ENCODE measurements at regions not wholly inside any gene's neighbourhood (a gene's known extent, or its start where the extent isn't known, plus 50 kb on each side); places are given as distances from the start of the nearest gene placed in this dataset.

DNA sequence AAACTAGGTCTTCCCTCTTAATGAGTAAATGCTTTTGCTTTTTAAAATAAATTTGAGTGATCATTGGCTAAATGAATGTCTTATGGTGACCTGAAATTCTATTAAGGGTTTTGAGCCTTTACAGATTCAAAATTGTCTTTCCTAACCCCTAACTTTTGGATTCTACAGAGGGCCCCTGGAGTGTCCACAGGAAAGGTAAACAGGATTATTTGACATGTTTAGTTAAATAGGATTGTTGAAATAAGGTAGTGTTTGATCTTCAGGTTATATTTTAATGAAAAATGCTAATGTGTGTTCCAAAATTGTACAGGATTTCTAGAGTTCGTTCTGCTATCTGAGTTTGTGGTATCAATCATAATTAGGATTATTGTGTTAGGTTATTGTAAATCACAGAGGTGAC lies 55.9 kb upstream of the GJB6 start:
- Mint-ChIP-seq H3K27ac (no peak overlapping the region), H3K4me1 (no peaks in the 10 kb centered on the region), H3K4me3 (no peak overlapping the region), H3K9me3 (peaks cover 52% of the 10 kb centered on the region), H3K36me3 (peaks cover 24% of the 10 kb centered on the region), H3K27me3 (ENCODE audit: low read depth) (peaks cover 4% of the 10 kb centered on the region; the same call in 1 of the 2 replicates)
- TF ChIP-seq TEAD4 (CRISPR knock-in tag; IDR thresholded peaks at IDR 0.05) (no peak), OVOL2 (CRISPR knock-in tag; IDR thresholded peaks at IDR 0.05; ENCODE audit: borderline replicate concordance) (no peak), RORB (CRISPR knock-in tag; IDR thresholded peaks at IDR 0.05) (no peak), FOXK1 (CRISPR knock-in tag; IDR thresholded peaks at IDR 0.05) (no peak), CREB1 (CRISPR knock-in tag; IDR thresholded peaks at IDR 0.05) (no peak), IRF2 (CRISPR knock-in tag; IDR thresholded peaks at IDR 0.05; ENCODE audit: borderline replicate concordance, low read depth) (no peak), ZNF121 (CRISPR knock-in tag; IDR thresholded peaks at IDR 0.05) (no peak), ESRRA (CRISPR knock-in tag; IDR thresholded peaks at IDR 0.05; ENCODE audit: borderline replicate concordance) (no peak), ATF1 (CRISPR knock-in tag; IDR thresholded peaks at IDR 0.05) (no peak)
- TF ChIP-seq, protein P1, sequence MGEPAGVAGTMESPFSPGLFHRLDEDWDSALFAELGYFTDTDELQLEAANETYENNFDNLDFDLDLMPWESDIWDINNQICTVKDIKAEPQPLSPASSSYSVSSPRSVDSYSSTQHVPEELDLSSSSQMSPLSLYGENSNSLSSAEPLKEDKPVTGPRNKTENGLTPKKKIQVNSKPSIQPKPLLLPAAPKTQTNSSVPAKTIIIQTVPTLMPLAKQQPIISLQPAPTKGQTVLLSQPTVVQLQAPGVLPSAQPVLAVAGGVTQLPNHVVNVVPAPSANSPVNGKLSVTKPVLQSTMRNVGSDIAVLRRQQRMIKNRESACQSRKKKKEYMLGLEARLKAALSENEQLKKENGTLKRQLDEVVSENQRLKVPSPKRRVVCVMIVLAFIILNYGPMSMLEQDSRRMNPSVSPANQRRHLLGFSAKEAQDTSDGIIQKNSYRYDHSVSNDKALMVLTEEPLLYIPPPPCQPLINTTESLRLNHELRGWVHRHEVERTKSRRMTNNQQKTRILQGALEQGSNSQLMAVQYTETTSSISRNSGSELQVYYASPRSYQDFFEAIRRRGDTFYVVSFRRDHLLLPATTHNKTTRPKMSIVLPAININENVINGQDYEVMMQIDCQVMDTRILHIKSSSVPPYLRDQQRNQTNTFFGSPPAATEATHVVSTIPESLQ (CRISPR knock-in tag; IDR thresholded peaks at IDR 0.05): no peak
- TF ChIP-seq, protein P2, sequence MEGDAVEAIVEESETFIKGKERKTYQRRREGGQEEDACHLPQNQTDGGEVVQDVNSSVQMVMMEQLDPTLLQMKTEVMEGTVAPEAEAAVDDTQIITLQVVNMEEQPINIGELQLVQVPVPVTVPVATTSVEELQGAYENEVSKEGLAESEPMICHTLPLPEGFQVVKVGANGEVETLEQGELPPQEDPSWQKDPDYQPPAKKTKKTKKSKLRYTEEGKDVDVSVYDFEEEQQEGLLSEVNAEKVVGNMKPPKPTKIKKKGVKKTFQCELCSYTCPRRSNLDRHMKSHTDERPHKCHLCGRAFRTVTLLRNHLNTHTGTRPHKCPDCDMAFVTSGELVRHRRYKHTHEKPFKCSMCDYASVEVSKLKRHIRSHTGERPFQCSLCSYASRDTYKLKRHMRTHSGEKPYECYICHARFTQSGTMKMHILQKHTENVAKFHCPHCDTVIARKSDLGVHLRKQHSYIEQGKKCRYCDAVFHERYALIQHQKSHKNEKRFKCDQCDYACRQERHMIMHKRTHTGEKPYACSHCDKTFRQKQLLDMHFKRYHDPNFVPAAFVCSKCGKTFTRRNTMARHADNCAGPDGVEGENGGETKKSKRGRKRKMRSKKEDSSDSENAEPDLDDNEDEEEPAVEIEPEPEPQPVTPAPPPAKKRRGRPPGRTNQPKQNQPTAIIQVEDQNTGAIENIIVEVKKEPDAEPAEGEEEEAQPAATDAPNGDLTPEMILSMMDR (IDR thresholded peaks at IDR 0.05): no peak
- TF ChIP-seq, protein P3, sequence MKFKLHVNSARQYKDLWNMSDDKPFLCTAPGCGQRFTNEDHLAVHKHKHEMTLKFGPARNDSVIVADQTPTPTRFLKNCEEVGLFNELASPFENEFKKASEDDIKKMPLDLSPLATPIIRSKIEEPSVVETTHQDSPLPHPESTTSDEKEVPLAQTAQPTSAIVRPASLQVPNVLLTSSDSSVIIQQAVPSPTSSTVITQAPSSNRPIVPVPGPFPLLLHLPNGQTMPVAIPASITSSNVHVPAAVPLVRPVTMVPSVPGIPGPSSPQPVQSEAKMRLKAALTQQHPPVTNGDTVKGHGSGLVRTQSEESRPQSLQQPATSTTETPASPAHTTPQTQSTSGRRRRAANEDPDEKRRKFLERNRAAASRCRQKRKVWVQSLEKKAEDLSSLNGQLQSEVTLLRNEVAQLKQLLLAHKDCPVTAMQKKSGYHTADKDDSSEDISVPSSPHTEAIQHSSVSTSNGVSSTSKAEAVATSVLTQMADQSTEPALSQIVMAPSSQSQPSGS (CRISPR knock-in tag; IDR thresholded peaks at IDR 0.05; ENCODE audit: borderline replicate concordance, low read depth): no peak
- ATAC-seq: no peak
- ChIA-PET CTCF (no interaction called here), POLR2A (no interaction called here)
- DNase-seq (ENCODE audit: low spot score): no peak

DNA sequence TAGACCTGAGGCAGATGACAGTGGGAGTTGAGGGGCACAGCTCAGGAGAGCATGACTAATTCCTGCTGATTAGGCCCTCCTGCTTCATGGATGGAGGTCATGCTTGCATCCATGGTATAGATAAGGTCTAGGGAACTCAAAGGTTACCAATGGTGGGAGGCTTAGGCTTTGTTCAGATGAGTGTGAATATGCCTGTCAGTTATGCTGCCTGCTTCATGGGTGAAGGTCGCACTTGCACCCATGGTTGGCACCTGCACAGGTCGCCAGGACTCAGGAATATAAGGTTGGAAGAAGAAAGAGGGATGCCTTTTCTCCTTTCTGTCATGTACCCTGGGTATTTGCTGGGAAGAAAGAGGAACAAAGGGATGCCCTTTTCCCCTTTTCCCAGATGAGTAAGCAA lies 53.4 kb upstream of the GJB6 start:
- DNase-seq (ENCODE audit: low spot score) (no peak), ATAC-seq (no peak)
- Mint-ChIP-seq H3K27me3 (ENCODE audit: low read depth) (peaks cover 4% of the 10 kb centered on the region; the same call in 1 of the 2 replicates), H3K36me3 (peaks cover 27% of the 10 kb centered on the region), H3K4me1 (no peaks in the 10 kb centered on the region), H3K27ac (no peak overlapping the region), H3K4me3 (no peak overlapping the region), H3K9me3 (peaks cover 53% of the 10 kb centered on the region)
- ChIA-PET POLR2A (no interaction called here), CTCF (no interaction called here)
- TF ChIP-seq, protein P4, sequence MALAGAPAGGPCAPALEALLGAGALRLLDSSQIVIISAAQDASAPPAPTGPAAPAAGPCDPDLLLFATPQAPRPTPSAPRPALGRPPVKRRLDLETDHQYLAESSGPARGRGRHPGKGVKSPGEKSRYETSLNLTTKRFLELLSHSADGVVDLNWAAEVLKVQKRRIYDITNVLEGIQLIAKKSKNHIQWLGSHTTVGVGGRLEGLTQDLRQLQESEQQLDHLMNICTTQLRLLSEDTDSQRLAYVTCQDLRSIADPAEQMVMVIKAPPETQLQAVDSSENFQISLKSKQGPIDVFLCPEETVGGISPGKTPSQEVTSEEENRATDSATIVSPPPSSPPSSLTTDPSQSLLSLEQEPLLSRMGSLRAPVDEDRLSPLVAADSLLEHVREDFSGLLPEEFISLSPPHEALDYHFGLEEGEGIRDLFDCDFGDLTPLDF (CRISPR knock-in tag; IDR thresholded peaks at IDR 0.05): no peak
- TF ChIP-seq GABPB1 (CRISPR knock-in tag; IDR thresholded peaks at IDR 0.05) (no peak), PRRX2 (CRISPR knock-in tag; IDR thresholded peaks at IDR 0.05) (no peak), JAZF1 (CRISPR knock-in tag; IDR thresholded peaks at IDR 0.05) (no peak), SP1 (CRISPR knock-in tag; conservative IDR thresholded peaks at IDR 0.05) (no peak), ZNF423 (CRISPR knock-in tag; IDR thresholded peaks at IDR 0.05) (no peak), FOXJ3 (CRISPR knock-in tag; IDR thresholded peaks at IDR 0.05; ENCODE audit: borderline replicate concordance) (no peak), GRHL2 (CRISPR knock-in tag; IDR thresholded peaks at IDR 0.05; ENCODE audit: insufficient replicate concordance, severe bottlenecking) (no peak), NR1H2 (CRISPR knock-in tag; IDR thresholded peaks at IDR 0.05) (no peak), SOX15 (CRISPR knock-in tag; IDR thresholded peaks at IDR 0.05) (no peak), FOXK1 (CRISPR knock-in tag; IDR thresholded peaks at IDR 0.05) (no peak)
- TF ChIP-seq, protein P5, sequence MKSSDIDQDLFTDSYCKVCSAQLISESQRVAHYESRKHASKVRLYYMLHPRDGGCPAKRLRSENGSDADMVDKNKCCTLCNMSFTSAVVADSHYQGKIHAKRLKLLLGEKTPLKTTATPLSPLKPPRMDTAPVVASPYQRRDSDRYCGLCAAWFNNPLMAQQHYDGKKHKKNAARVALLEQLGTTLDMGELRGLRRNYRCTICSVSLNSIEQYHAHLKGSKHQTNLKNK (CRISPR knock-in tag; IDR thresholded peaks at IDR 0.05): no peak
- TF ChIP-seq, protein P1 (CRISPR knock-in tag; IDR thresholded peaks at IDR 0.05): no peak
- TF ChIP-seq, protein P6, sequence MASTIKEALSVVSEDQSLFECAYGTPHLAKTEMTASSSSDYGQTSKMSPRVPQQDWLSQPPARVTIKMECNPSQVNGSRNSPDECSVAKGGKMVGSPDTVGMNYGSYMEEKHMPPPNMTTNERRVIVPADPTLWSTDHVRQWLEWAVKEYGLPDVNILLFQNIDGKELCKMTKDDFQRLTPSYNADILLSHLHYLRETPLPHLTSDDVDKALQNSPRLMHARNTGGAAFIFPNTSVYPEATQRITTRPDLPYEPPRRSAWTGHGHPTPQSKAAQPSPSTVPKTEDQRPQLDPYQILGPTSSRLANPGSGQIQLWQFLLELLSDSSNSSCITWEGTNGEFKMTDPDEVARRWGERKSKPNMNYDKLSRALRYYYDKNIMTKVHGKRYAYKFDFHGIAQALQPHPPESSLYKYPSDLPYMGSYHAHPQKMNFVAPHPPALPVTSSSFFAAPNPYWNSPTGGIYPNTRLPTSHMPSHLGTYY (CRISPR knock-in tag; IDR thresholded peaks at IDR 0.05): no peak
- TF ChIP-seq, protein P7, sequence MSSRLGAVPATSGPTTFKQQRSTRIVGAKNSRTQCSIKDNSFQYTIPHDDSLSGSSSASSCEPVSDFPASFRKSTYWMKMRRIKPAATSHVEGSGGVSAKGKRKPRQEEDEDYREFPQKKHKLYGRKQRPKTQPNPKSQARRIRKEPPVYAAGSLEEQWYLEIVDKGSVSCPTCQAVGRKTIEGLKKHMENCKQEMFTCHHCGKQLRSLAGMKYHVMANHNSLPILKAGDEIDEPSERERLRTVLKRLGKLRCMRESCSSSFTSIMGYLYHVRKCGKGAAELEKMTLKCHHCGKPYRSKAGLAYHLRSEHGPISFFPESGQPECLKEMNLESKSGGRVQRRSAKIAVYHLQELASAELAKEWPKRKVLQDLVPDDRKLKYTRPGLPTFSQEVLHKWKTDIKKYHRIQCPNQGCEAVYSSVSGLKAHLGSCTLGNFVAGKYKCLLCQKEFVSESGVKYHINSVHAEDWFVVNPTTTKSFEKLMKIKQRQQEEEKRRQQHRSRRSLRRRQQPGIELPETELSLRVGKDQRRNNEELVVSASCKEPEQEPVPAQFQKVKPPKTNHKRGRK (CRISPR knock-in tag; IDR thresholded peaks at IDR 0.05; ENCODE audit: borderline replicate concordance): no peak

Measured in WTC11 (cell line).